NB4 (cell line): ENCODE measurements at regions not wholly inside any gene's neighbourhood (a gene's known extent, or its start where the extent isn't known, plus 50 kb on each side); places are given as distances from the start of the nearest gene placed in this dataset.

Experiments used
- MAX ChIP-seq: IDR thresholded peaks from 2 replicates; pipeline ENCODE4 v1.6.1; 2011; ENCODE audit warnings: low read depth, low read length
- MYC ChIP-seq: IDR thresholded peaks from 2 replicates; pipeline ENCODE4 v1.6.1; 2011; ENCODE audit warnings: low read depth, low read length
- POLR2A ChIP-seq: IDR thresholded peaks from 2 replicates; pipeline ENCODE4 v1.6.1; 2011; ENCODE audit warnings: mild to moderate bottlenecking; ENCODE audit not compliant: insufficient read length; ENCODE audit errors: extremely low read depth
- TF ChIP-seq, protein P1 (sequence below): IDR thresholded peaks from one replicate; pipeline ENCODE4 v1.5.1; 2012; ENCODE audit warnings: low read depth, low read length

- TF ChIP-seq, protein P1, sequence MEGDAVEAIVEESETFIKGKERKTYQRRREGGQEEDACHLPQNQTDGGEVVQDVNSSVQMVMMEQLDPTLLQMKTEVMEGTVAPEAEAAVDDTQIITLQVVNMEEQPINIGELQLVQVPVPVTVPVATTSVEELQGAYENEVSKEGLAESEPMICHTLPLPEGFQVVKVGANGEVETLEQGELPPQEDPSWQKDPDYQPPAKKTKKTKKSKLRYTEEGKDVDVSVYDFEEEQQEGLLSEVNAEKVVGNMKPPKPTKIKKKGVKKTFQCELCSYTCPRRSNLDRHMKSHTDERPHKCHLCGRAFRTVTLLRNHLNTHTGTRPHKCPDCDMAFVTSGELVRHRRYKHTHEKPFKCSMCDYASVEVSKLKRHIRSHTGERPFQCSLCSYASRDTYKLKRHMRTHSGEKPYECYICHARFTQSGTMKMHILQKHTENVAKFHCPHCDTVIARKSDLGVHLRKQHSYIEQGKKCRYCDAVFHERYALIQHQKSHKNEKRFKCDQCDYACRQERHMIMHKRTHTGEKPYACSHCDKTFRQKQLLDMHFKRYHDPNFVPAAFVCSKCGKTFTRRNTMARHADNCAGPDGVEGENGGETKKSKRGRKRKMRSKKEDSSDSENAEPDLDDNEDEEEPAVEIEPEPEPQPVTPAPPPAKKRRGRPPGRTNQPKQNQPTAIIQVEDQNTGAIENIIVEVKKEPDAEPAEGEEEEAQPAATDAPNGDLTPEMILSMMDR: no peak
- no peak for TF ChIP-seq POLR2A
- TF ChIP-seq MYC: no peak
- TF ChIP-seq MAX: no peak
Measured at GRCh38 chr12:61422786-61423185, 837.4 kb upstream of the USP15 start.
